ENCODE measurements at regions not wholly inside any gene's neighbourhood (a gene's known extent, or its start where the extent isn't known, plus 50 kb on each side); places are given as distances from the start of the nearest gene placed in this dataset.

GRCh38 chr15:95106801-95107200 lies 875.4 kb downstream of the MCTP2 start:
- TF ChIP-seq CTCF (IDR thresholded peaks at IDR 0.05; ENCODE audit: insufficient read depth, low read length, severe bottlenecking), result no peak
- no peaks in the 10 kb centered on the region for H3K36me3 ChIP-seq (ENCODE audit: control insufficient read depth, insufficient read depth, low read length)
- no peak overlapping the region for H3K4me3 ChIP-seq (ENCODE audit: low read depth, low read length)
- H3K27me3 ChIP-seq (ENCODE audit: control insufficient read depth, insufficient read depth, low read length), result no peaks in the 10 kb centered on the region
- FAIRE-seq, result no peak
- no peak for DNase-seq (ENCODE audit: low read depth)

- no peak for DNase-seq (ENCODE audit: low read depth)
- no peak overlapping the region for H3K4me3 ChIP-seq (ENCODE audit: low read depth, low read length)
- FAIRE-seq, result no peak
- no peak for TF ChIP-seq CTCF (IDR thresholded peaks at IDR 0.05; ENCODE audit: insufficient read depth, low read length, severe bottlenecking)
- H3K36me3 ChIP-seq (ENCODE audit: control insufficient read depth, insufficient read depth, low read length), result no peaks in the 10 kb centered on the region
- H3K27me3 ChIP-seq (ENCODE audit: control insufficient read depth, insufficient read depth, low read length), result no peaks in the 10 kb centered on the region
Observed at GRCh38 chr15:95108673-95109072, 877.3 kb downstream of the MCTP2 start.

- FAIRE-seq (no peak), DNase-seq (ENCODE audit: low read depth) (no peak)
- Histone ChIP-seq H3K4me3 (ENCODE audit: low read depth, low read length) (no peak overlapping the region), H3K36me3 (ENCODE audit: control insufficient read depth, insufficient read depth, low read length) (no peaks in the 10 kb centered on the region), H3K27me3 (ENCODE audit: control insufficient read depth, insufficient read depth, low read length) (no peaks in the 10 kb centered on the region)
- no peak for TF ChIP-seq CTCF (IDR thresholded peaks at IDR 0.05; ENCODE audit: insufficient read depth, low read length, severe bottlenecking)
Observed at GRCh38 chr15:95111969-95112368, 880.6 kb downstream of the MCTP2 start.

GRCh38 chr15:95113041-95113440 lies 881.7 kb downstream of the MCTP2 start:
- FAIRE-seq (no peak), DNase-seq (ENCODE audit: low read depth) (no peak)
- H3K36me3 ChIP-seq (ENCODE audit: control insufficient read depth, insufficient read depth, low read length), result no peaks in the 10 kb centered on the region
- no peak for TF ChIP-seq CTCF (IDR thresholded peaks at IDR 0.05; ENCODE audit: insufficient read depth, low read length, severe bottlenecking)
- no peaks in the 10 kb centered on the region for H3K27me3 ChIP-seq (ENCODE audit: control insufficient read depth, insufficient read depth, low read length)
- no peak overlapping the region for H3K4me3 ChIP-seq (ENCODE audit: low read depth, low read length)

GRCh38 chr15:95119041-95119610 lies 887.8 kb downstream of the MCTP2 start:
- H3K27me3 ChIP-seq (ENCODE audit: control insufficient read depth, insufficient read depth, low read length), result no peaks in the 10 kb centered on the region
- no peak for DNase-seq (ENCODE audit: low read depth)
- no peak overlapping the region for H3K4me3 ChIP-seq (ENCODE audit: low read depth, low read length)
- H3K36me3 ChIP-seq (ENCODE audit: control insufficient read depth, insufficient read depth, low read length), result no peaks in the 10 kb centered on the region
- TF ChIP-seq CTCF (IDR thresholded peaks at IDR 0.05; ENCODE audit: insufficient read depth, low read length, severe bottlenecking), result no peak
- FAIRE-seq, result no peak

GRCh38 chr15:95120595-95120994 lies 889.2 kb downstream of the MCTP2 start:
- Histone ChIP-seq H3K27me3 (ENCODE audit: control insufficient read depth, insufficient read depth, low read length) (no peaks in the 10 kb centered on the region), H3K4me3 (ENCODE audit: low read depth, low read length) (no peak overlapping the region), H3K36me3 (ENCODE audit: control insufficient read depth, insufficient read depth, low read length) (no peaks in the 10 kb centered on the region)
- DNase-seq (ENCODE audit: low read depth) (no peak), FAIRE-seq (no peak)
- no peak for TF ChIP-seq CTCF (IDR thresholded peaks at IDR 0.05; ENCODE audit: insufficient read depth, low read length, severe bottlenecking)
